K562 (cell line): ENCODE measurements at regions not wholly inside any gene's neighbourhood (a gene's known extent, or its start where the extent isn't known, plus 50 kb on each side); places are given as distances from the start of the nearest gene placed in this dataset.

Source experiments
- ATAC-seq: fragments of 200-7000 bp; cut with Tn5 transposase; 3 replicates; pipeline ENCODE4 v1.9.1; 2020; ENCODE audit warnings: moderate library complexity
- BruUV-seq: library from RNA; stranded (reverse); fragments of 400-500 nt; replicated peaks from 2 replicates; lab custom pipeline; 2021; lab: Mats Ljungman, UMichigan
- CTCF ChIA-PET: fragments of 300-600 bp; formaldehyde crosslinking; extraction: SDS; loops from one replicate; lab custom pipeline; 2021; ENCODE audit warnings: low intra/inter-chr PET ratio; lab: Yijun Ruan, JAX
- POLR2A ChIA-PET: fragments of 300-600, 350-650 bp; sonication (Branson Sonifier 250); formaldehyde crosslinking; extraction: SDS; loops from one replicate; lab custom pipeline; 2021; ENCODE audit warnings: antibody characterized with exemption, inconsistent platforms; lab: Yijun Ruan, JAX
- DNase-seq, 4 experiments: peaks; one replicate each; pipeline versions ENCODE4 v3.0.0 to v3.0.0-alpha.2; 2011 to 2018; ENCODE audit warnings: low spot score in 3 of 4, mixed read lengths in 3 of 4; ENCODE audit errors: extremely low read depth in 1 of 4
- FAIRE-seq: peaks from 2 replicates; lab custom pipeline; 2011; peaks lifted over from hg19 to GRCh38; lab: Jason Lieb, UNC
- H2AFZ ChIP-seq: 2 replicates; pipeline ENCODE4 v1.6.0; 2011; ENCODE audit warnings: low read depth, low read length, control low read depth, inconsistent platforms
- H3K27ac ChIP-seq: fragments of 200-600 bp; 3 replicates; pipeline ENCODE4 v1.8.0; 2011; ENCODE audit warnings: low read depth, mild to moderate bottlenecking, control low read depth, inconsistent platforms, low read length, moderate library complexity, mixed read lengths; ENCODE audit errors: extremely low read depth
- H3K27me3 ChIP-seq, 2 experiments: fragments of 300-600 bp in 1 of 2; 2 replicates in 1 of 2; 3 replicates in 1 of 2; pipeline versions ENCODE4 v1.6.0 to v1.8.0; 2011; ENCODE audit warnings: inconsistent platforms in 2 of 2, low read length in 2 of 2, mild to moderate bottlenecking in 1 of 2, mixed read lengths in 1 of 2, moderate library complexity in 1 of 2; ENCODE audit not compliant: control insufficient read depth in 2 of 2, insufficient read depth in 2 of 2
- H3K36me3 ChIP-seq: fragments of 300-600 bp; 3 replicates; pipeline ENCODE4 v1.8.0; 2011; ENCODE audit warnings: mild to moderate bottlenecking, low read length, inconsistent platforms; ENCODE audit not compliant: control insufficient read depth, insufficient read depth
- H3K4me1 ChIP-seq, 2 experiments: fragments of 200-600 bp in 1 of 2; replicated peaks in 1 of 2; 2 replicates in 1 of 2; 3 replicates in 1 of 2; pipeline versions ENCODE4 v1.5.1 to v1.8.0; 2011; ENCODE audit warnings: inconsistent platforms in 2 of 2, low read length in 2 of 2, mild to moderate bottlenecking in 1 of 2, mixed read lengths in 1 of 2, moderate library complexity in 1 of 2; ENCODE audit not compliant: control insufficient read depth in 2 of 2, insufficient read depth in 2 of 2
- H3K4me2 ChIP-seq: 2 replicates; pipeline ENCODE4 v1.6.1; 2011; ENCODE audit warnings: low read length, control low read depth, inconsistent platforms, mixed read lengths; ENCODE audit not compliant: insufficient read depth
- H3K4me3 ChIP-seq: fragments of 200-600 bp; sonication (generic), shearing (Covaris generic); 2 replicates; pipeline ENCODE4 v1.5.1; 2016; ENCODE audit warnings: control low read depth, inconsistent platforms
- H3K79me2 ChIP-seq: fragments of 200-600 bp; 3 replicates; pipeline ENCODE4 v1.8.0; 2011; ENCODE audit warnings: low read length, inconsistent platforms; ENCODE audit not compliant: control insufficient read depth, insufficient read depth
- H3K9ac ChIP-seq, 2 experiments: 2 replicates each; pipeline versions ENCODE4 v1.6.0 to v1.6.1; 2011; ENCODE audit warnings: low read depth in 2 of 2, low read length in 2 of 2, control low read depth in 1 of 2, inconsistent platforms in 1 of 2, mild to moderate bottlenecking in 1 of 2, mixed read lengths in 1 of 2; ENCODE audit not compliant: insufficient read depth in 1 of 2
- H3K9me1 ChIP-seq: one replicate; pipeline ENCODE4 v1.6.0; 2011; ENCODE audit warnings: inconsistent platforms, mild to moderate bottlenecking, low read length, moderate library complexity; ENCODE audit not compliant: control insufficient read depth, insufficient read depth
- H3K9me3 ChIP-seq: replicated peaks from 2 replicates; pipeline ENCODE4 v1.5.1; 2011; ENCODE audit warnings: low read depth, low read length, inconsistent platforms; ENCODE audit not compliant: control insufficient read depth, insufficient read depth
- H4K20me1 ChIP-seq: replicated peaks from 2 replicates; pipeline ENCODE4 v1.6.1; 2011; ENCODE audit warnings: low read length, inconsistent platforms, mixed read lengths; ENCODE audit not compliant: control insufficient read depth, insufficient read depth
- CBFA2T3 ChIP-seq: fragments of 450-650 bp; IDR thresholded peaks from 2 replicates; pipeline ENCODE4 v1.6.1; 2017
- CREB3 ChIP-seq: fragments of 450-650 bp; conservative IDR thresholded peaks from 2 replicates; pipeline ENCODE4 v1.6.1; 2016; ENCODE audit warnings: missing genetic modification characterization, low read depth, mild to moderate bottlenecking, missing compliant biosample characterization, moderate library complexity
- CREB3L1 ChIP-seq: fragments of 450-650 bp; IDR thresholded peaks from 2 replicates; pipeline ENCODE4 v1.6.1; 2014; ENCODE audit warnings: low read depth, mild to moderate bottlenecking, moderate library complexity, borderline replicate concordance
- ETV5 ChIP-seq: sonication (generic); formaldehyde crosslinking; IDR thresholded peaks from 2 replicates; pipeline ENCODE4 v1.4.0; 2020; ENCODE audit warnings: low read depth, mild to moderate bottlenecking, missing genetic modification reagents
- HNRNPH1 ChIP-seq: fragments of 200-400 bp; formaldehyde crosslinking; optimal IDR thresholded peaks from 2 replicates; pipeline ENCODE3; 2017; ENCODE audit warnings: low read depth, mild to moderate bottlenecking, low read length, moderate library complexity
- HOMEZ ChIP-seq: fragments of 250-450 bp; sonication (Bioruptor Pico); IDR thresholded peaks from 2 replicates; pipeline ENCODE4 v1.4.0; 2020; ENCODE audit warnings: mild to moderate bottlenecking, moderate library complexity
- IRF9 ChIP-seq: fragments of 450-650 bp; IDR thresholded peaks from 2 replicates; pipeline ENCODE4 v1.6.1; 2016; ENCODE audit warnings: missing biosample characterization, missing genetic modification characterization
- KAT8 ChIP-seq: fragments of 450-650 bp; IDR thresholded peaks from 2 replicates; pipeline ENCODE4 v1.6.1; 2016; ENCODE audit warnings: low read depth, mild to moderate bottlenecking
- NCOA2 ChIP-seq, 2 experiments: fragments of 450-650 bp; IDR thresholded peaks; 2 replicates each; pipeline ENCODE4 v1.6.1; 2018; ENCODE audit warnings: mild to moderate bottlenecking in 2 of 2, moderate library complexity in 1 of 2; ENCODE audit not compliant: partially characterized antibody in 2 of 2
- NONO ChIP-seq, 2 experiments: fragments of 200-400 bp in 1 of 2; fragments of 450-650 bp in 1 of 2; formaldehyde crosslinking in 1 of 2; IDR thresholded peaks; 2 replicates each; pipeline ENCODE4 v1.6.1; 2017; ENCODE audit warnings: low read depth in 2 of 2, mild to moderate bottlenecking in 2 of 2, moderate library complexity in 2 of 2, low read length in 1 of 2
- PPARD ChIP-seq: fragments of 250-450 bp; sonication (Bioruptor Pico); IDR thresholded peaks from 2 replicates; pipeline ENCODE4 v1.8.0; 2022; ENCODE audit warnings: inconsistent platforms, mild to moderate bottlenecking, moderate library complexity
- RCOR1 ChIP-seq, 2 experiments: IDR thresholded peaks; 2 replicates each; pipeline ENCODE4 v1.6.1; 2012; ENCODE audit warnings: low read depth in 2 of 2, low read length in 2 of 2, borderline replicate concordance in 1 of 2, improper control_type of control experiment in 1 of 2
- STAT5B ChIP-seq: fragments of 250-450 bp; sonication (Bioruptor Pico); IDR thresholded peaks from 2 replicates; pipeline ENCODE4 v1.8.0; 2021; ENCODE audit warnings: mild to moderate bottlenecking, inconsistent platforms
- ZKSCAN8 ChIP-seq: fragments of 200-800 bp; sonication (Bioruptor generic); IDR thresholded peaks from 2 replicates; pipeline ENCODE4 v1.6.1; 2016; ENCODE audit warnings: missing genetic modification characterization, missing compliant biosample characterization
- ZNF449 ChIP-seq: fragments of 250-450 bp; sonication (Bioruptor Pico); IDR thresholded peaks from 2 replicates; pipeline ENCODE4 v1.8.0; 2022; ENCODE audit warnings: moderate library complexity, mild to moderate bottlenecking, inconsistent platforms
- ZNF551 ChIP-seq: fragments of 250-450 bp; sonication (Bioruptor Pico); IDR thresholded peaks from 2 replicates; pipeline ENCODE4 v1.5.0; 2021; ENCODE audit warnings: mild to moderate bottlenecking, moderate library complexity
- WGBS: fragments of 100-300 bp; shearing (Covaris generic); methylation state at CpG from one replicate; pipeline ENCODE4 v1.1.6; 2016; ENCODE audit warnings: low coverage, mixed read lengths; ENCODE audit not compliant: insufficient coverage; ENCODE audit errors: missing lambda C conversion rate; 5-methylcytosine and 5-hydroxymethylcytosine counted together
- in situ Hi-C: fragments of 300-500 bp; cut with MboI; formaldehyde crosslinking; loops from 4 replicates; pipeline ENCODE4 v1.15.0; 2018; ENCODE audit warnings: inconsistent platforms, mixed read lengths
- intact Hi-C: fragments of 100-400 bp; cut with micrococcal nuclease; formaldehyde crosslinking; loops from 2 replicates; pipeline ENCODE4 v1.14.2; 2022

GRCh38 chr18:44464398-44465180 is 216.1 kb upstream of the SETBP1 start:
- DNase-seq (no peak), ATAC-seq (no peak), FAIRE-seq (no peak)
- Histone ChIP-seq H3K36me3 (no peaks in the 10 kb centered on the region), H3K27me3 (no peaks in the 10 kb centered on the region), H3K9me1 (no peaks in the 10 kb centered on the region), H3K27ac (no peak overlapping the region), H4K20me1 (no peaks in the 10 kb centered on the region), H3K9ac (no peak overlapping the region), H3K4me3 (no peak overlapping the region), H2AFZ (no peak overlapping the region), H3K4me2 (no peak overlapping the region), H3K79me2 (no peaks in the 10 kb centered on the region), H3K9me3 (no peaks in the 10 kb centered on the region), H3K4me1 (no peaks in the 10 kb centered on the region)
- no TSS peak for BruUV-seq
- in situ Hi-C loops: no loop called here
- 7% methylated on average over 4 of the region's 4 CpGs for WGBS
- ChIA-PET CTCF (no interaction called here), POLR2A (no interaction called here)
- intact Hi-C loops: no loop called here
- TF ChIP-seq STAT5B (CRISPR knock-in tag) (no peak), RCOR1 (IDR thresholded peaks at IDR 0.05; ENCODE audit: borderline replicate concordance in 1 of 2, low read depth in 2 of 2, low read length in 2 of 2) (no peak), NCOA2 (IDR thresholded peaks at IDR 0.05; ENCODE audit: partially characterized antibody in 2 of 2) (no peak), ZNF449 (CRISPR knock-in tag) (no peak), CREB3 (tag) (no peak), ETV5 (no peak), HOMEZ (CRISPR knock-in tag) (no peak), ZKSCAN8 (CRISPR knock-in tag) (no peak), IRF9 (tag) (no peak), CBFA2T3 (no peak), ZNF551 (CRISPR knock-in tag) (no peak), CREB3L1 (no peak), NONO (IDR thresholded peaks at IDR 0.05; ENCODE audit: low read depth in 2 of 2, low read length in 1 of 2) (no peak), PPARD (CRISPR knock-in tag) (no peak), KAT8 (no peak), HNRNPH1 (no peak)
